ENCODE measurements at regions not wholly inside any gene's neighbourhood (a gene's known extent, or its start where the extent isn't known, plus 50 kb on each side); places are given as distances from the start of the nearest gene placed in this dataset.

DNA sequence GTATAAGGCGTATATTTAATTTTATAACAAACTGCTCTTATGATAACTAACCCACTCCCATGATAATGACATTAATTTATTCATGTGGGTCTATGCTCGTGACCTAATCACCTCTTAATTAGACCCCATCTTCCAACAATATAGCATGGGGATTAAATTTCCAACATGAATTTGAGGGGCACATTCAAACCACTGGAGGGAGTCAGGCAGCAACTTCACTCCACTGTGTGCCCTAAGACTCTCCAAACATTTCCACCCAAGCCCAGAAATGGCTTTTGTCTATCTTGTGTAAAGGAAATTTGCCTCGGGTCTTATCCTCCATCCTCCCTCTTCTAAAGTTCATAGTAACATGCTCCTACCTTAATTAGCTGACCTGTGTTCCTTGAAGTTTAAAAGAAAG is 616.1 kb upstream of the CPEB2 start:
- no peaks in the 10 kb centered on the region for H3F3A ChIP-seq (replicated peaks; ENCODE audit: insufficient read depth)
- H3K27me3 ChIP-seq (ENCODE audit: insufficient read depth), result no peaks in the 10 kb centered on the region
- H2AFZ ChIP-seq (ENCODE audit: low read depth), result no peak overlapping the region
- H3K27ac ChIP-seq (ENCODE audit: low read depth in 2 of 2, low read length in 1 of 2), result no peak overlapping the region
- no peaks in the 10 kb centered on the region for H3K4me1 ChIP-seq (ENCODE audit: control insufficient read depth in 1 of 2, insufficient read depth in 2 of 2, low read depth in 1 of 2, low read length in 1 of 2)
- no peaks in the 10 kb centered on the region for H3K36me3 ChIP-seq (replicated peaks in 1 of 2; ENCODE audit: control insufficient read depth in 1 of 2, insufficient read depth in 2 of 2, low read length in 1 of 2)
- H3K79me2 ChIP-seq (ENCODE audit: insufficient read depth), result no peaks in the 10 kb centered on the region
- ChIA-PET CTCF (no interaction called here), POLR2A (no interaction called here)
- TF ChIP-seq GATA2 (CRISPR knock-in tag; IDR thresholded peaks at IDR 0.05) (no peak), RAD21 (IDR thresholded peaks at IDR 0.05; ENCODE audit: low read length) (0 out of 2 replicates have a peak, but pooled peaks have one; percentile 5)
- no peak overlapping the region for H3K9ac ChIP-seq
- H3K9me2 ChIP-seq, result no peaks in the 10 kb centered on the region
- no peaks in the 10 kb centered on the region for H3K9me3 ChIP-seq
- no peak overlapping the region for H3K4me3 ChIP-seq (ENCODE audit: low read depth in 2 of 2, low read length in 1 of 2)
- no peak overlapping the region for H3K4me2 ChIP-seq
- WGBS (ENCODE audit: low lambda C conversion rate), result 28% methylated on average over 3 of the region's 3 CpGs
- no peaks in the 10 kb centered on the region for H4K20me1 ChIP-seq (ENCODE audit: insufficient read depth)
- no peak for DNase-seq

DNA sequence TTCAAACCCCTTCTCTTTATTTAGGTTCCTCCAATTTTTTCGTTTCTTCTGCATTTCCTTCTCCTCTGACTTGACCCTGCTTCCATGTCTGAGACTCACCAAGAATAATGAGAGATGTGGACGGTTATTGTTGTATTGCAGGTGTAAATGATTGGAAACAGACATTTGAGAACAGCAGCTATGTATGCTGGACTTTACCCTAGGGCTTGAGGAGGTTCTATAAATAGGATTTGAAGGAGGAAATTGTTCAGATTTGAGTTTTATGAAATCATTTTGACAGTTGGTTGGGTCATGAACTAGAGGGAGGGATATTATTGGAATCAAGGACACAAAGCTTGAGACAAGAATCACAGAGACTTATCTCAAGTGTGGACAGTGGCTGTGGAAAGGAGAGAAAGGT is 614.6 kb upstream of the CPEB2 start:
- no peak for TF ChIP-seq FOXJ3 (CRISPR knock-in tag; IDR thresholded peaks at IDR 0.05)
- TF ChIP-seq, protein P1, sequence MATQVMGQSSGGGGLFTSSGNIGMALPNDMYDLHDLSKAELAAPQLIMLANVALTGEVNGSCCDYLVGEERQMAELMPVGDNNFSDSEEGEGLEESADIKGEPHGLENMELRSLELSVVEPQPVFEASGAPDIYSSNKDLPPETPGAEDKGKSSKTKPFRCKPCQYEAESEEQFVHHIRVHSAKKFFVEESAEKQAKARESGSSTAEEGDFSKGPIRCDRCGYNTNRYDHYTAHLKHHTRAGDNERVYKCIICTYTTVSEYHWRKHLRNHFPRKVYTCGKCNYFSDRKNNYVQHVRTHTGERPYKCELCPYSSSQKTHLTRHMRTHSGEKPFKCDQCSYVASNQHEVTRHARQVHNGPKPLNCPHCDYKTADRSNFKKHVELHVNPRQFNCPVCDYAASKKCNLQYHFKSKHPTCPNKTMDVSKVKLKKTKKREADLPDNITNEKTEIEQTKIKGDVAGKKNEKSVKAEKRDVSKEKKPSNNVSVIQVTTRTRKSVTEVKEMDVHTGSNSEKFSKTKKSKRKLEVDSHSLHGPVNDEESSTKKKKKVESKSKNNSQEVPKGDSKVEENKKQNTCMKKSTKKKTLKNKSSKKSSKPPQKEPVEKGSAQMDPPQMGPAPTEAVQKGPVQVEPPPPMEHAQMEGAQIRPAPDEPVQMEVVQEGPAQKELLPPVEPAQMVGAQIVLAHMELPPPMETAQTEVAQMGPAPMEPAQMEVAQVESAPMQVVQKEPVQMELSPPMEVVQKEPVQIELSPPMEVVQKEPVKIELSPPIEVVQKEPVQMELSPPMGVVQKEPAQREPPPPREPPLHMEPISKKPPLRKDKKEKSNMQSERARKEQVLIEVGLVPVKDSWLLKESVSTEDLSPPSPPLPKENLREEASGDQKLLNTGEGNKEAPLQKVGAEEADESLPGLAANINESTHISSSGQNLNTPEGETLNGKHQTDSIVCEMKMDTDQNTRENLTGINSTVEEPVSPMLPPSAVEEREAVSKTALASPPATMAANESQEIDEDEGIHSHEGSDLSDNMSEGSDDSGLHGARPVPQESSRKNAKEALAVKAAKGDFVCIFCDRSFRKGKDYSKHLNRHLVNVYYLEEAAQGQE (IDR thresholded peaks at IDR 0.05; ENCODE audit: low read depth, low read length), result no peak
- no peak for TF ChIP-seq SIN3A (IDR thresholded peaks at IDR 0.05; ENCODE audit: borderline replicate concordance, low read depth, low read length)
- TF ChIP-seq, protein P2, sequence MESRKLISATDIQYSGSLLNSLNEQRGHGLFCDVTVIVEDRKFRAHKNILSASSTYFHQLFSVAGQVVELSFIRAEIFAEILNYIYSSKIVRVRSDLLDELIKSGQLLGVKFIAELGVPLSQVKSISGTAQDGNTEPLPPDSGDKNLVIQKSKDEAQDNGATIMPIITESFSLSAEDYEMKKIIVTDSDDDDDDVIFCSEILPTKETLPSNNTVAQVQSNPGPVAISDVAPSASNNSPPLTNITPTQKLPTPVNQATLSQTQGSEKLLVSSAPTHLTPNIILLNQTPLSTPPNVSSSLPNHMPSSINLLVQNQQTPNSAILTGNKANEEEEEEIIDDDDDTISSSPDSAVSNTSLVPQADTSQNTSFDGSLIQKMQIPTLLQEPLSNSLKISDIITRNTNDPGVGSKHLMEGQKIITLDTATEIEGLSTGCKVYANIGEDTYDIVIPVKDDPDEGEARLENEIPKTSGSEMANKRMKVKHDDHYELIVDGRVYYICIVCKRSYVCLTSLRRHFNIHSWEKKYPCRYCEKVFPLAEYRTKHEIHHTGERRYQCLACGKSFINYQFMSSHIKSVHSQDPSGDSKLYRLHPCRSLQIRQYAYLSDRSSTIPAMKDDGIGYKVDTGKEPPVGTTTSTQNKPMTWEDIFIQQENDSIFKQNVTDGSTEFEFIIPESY (IDR thresholded peaks at IDR 0.05; ENCODE audit: borderline replicate concordance, low read depth), result no peak
- H3K9me2 ChIP-seq, result no peaks in the 10 kb centered on the region
- H3K9me3 ChIP-seq, result no peaks in the 10 kb centered on the region
- no peaks in the 10 kb centered on the region for H3K36me3 ChIP-seq (replicated peaks in 1 of 2; ENCODE audit: control insufficient read depth in 1 of 2, insufficient read depth in 2 of 2, low read length in 1 of 2)
- H3K9ac ChIP-seq, result no peak overlapping the region
- H3K79me2 ChIP-seq (ENCODE audit: insufficient read depth), result no peaks in the 10 kb centered on the region
- no peaks in the 10 kb centered on the region for H3F3A ChIP-seq (replicated peaks; ENCODE audit: insufficient read depth)
- 13% methylated on average over 2 of the region's 2 CpGs for WGBS (ENCODE audit: low lambda C conversion rate)
- no peak overlapping the region for H3K4me2 ChIP-seq
- no peak overlapping the region for H2AFZ ChIP-seq (ENCODE audit: low read depth)
- DNase-seq, result no peak
- H3K27me3 ChIP-seq (ENCODE audit: insufficient read depth), result no peaks in the 10 kb centered on the region
- H3K27ac ChIP-seq (ENCODE audit: low read depth in 2 of 2, low read length in 1 of 2), result no peak overlapping the region
- no peaks in the 10 kb centered on the region for H3K4me1 ChIP-seq (ENCODE audit: control insufficient read depth in 1 of 2, insufficient read depth in 2 of 2, low read depth in 1 of 2, low read length in 1 of 2)
- ChIA-PET POLR2A (no interaction called here), CTCF (no interaction called here)
- H3K4me3 ChIP-seq (ENCODE audit: low read depth in 2 of 2, low read length in 1 of 2), result no peak overlapping the region
- H4K20me1 ChIP-seq (ENCODE audit: insufficient read depth), result no peaks in the 10 kb centered on the region

All from SK-N-SH (cell line).